HL-60 (cell line): ENCODE measurements at regions not wholly inside any gene's neighbourhood (a gene's known extent, or its start where the extent isn't known, plus 50 kb on each side); places are given as distances from the start of the nearest gene placed in this dataset.
A peak's percentile ranks its signal among the peaks of the same experiment; 100 is the strongest.

Experiments used
- DNase-seq, 2 experiments: peaks; one replicate each; pipeline ENCODE4 v3.0.0-alpha.2; 2010 to 2020; ENCODE audit warnings: low read depth in 1 of 2, low spot score in 1 of 2
- H3K27ac ChIP-seq: fragments of 250-450 bp; sonication (Bioruptor Pico); replicated peaks from 2 replicates; pipeline ENCODE4 v1.5.1; 2020; ENCODE audit warnings: mild to moderate bottlenecking, moderate library complexity
- H3K27me3 ChIP-seq: fragments of 250-450 bp; sonication (Bioruptor Pico); 2 replicates; pipeline ENCODE4 v1.5.1; 2021; ENCODE audit warnings: mild to moderate bottlenecking, moderate library complexity; ENCODE audit not compliant: insufficient read depth, poor library complexity, severe bottlenecking
- H3K4me3 ChIP-seq: replicated peaks from 2 replicates; pipeline ENCODE4 v1.5.1; 2011; ENCODE audit warnings: mild to moderate bottlenecking, control low read depth, low read length; ENCODE audit not compliant: insufficient read depth
- GABPA ChIP-seq: IDR thresholded peaks from 2 replicates; pipeline ENCODE4 v1.6.1; 2012; ENCODE audit warnings: low read depth
- POLR2AphosphoS5 ChIP-seq: IDR thresholded peaks from 2 replicates; pipeline ENCODE4 v1.6.1; 2012; ENCODE audit warnings: low read depth
- SPI1 ChIP-seq: IDR thresholded peaks from 2 replicates; pipeline ENCODE4 v1.6.1; 2012; ENCODE audit warnings: low read depth, mild to moderate bottlenecking, borderline replicate concordance
- TF ChIP-seq, protein P1 (sequence below): IDR thresholded peaks from one replicate; pipeline ENCODE4 v1.5.1; 2011; ENCODE audit warnings: low read length, control low read depth, inconsistent platforms; ENCODE audit not compliant: insufficient read depth
- TF ChIP-seq, protein P2 (sequence below): IDR thresholded peaks from 2 replicates; pipeline ENCODE4 v1.6.1; 2012; ENCODE audit warnings: low read depth; ENCODE audit not compliant: insufficient replicate concordance

DNA sequence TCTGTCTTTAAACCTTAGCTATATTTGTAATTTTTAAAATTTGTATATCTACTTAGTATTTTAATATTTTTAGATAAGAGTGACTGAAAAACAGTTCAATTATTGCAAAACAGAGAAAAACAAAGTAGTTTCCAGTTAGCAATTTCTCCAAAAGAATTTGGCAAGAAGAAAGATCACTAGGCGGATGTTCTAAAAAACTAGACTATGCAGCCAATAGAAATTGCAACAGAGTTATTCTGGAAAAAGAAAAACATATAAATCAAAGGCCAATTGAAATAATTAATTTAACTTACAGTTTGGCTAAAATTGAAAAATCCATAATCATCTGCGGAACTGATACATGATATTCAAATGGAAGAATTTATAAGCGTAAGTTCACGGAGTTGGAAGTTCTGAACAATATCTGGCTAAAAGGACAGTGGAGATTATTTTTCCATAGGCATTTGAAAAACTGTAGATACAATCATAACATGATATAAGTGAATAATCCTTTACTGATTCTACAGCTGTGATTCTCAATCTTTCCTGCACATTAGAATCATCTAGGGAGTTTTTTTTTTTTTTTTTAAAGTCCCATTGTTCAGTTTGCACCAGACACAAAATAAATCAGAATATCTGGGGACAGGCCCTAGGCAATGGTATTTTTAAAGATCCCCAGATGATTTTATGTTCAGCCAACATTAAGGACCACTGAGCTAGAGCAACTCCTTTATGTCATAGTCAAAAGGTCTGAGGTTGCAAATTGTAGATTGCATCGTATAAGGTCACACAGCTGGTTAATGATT lies 605.1 kb upstream of the DAB2 start:
- no peaks in the 10 kb centered on the region for H3K27me3 ChIP-seq
- no peak overlapping the region for H3K4me3 ChIP-seq
- no peak for DNase-seq
- no peak for TF ChIP-seq POLR2AphosphoS5
- TF ChIP-seq, protein P1, sequence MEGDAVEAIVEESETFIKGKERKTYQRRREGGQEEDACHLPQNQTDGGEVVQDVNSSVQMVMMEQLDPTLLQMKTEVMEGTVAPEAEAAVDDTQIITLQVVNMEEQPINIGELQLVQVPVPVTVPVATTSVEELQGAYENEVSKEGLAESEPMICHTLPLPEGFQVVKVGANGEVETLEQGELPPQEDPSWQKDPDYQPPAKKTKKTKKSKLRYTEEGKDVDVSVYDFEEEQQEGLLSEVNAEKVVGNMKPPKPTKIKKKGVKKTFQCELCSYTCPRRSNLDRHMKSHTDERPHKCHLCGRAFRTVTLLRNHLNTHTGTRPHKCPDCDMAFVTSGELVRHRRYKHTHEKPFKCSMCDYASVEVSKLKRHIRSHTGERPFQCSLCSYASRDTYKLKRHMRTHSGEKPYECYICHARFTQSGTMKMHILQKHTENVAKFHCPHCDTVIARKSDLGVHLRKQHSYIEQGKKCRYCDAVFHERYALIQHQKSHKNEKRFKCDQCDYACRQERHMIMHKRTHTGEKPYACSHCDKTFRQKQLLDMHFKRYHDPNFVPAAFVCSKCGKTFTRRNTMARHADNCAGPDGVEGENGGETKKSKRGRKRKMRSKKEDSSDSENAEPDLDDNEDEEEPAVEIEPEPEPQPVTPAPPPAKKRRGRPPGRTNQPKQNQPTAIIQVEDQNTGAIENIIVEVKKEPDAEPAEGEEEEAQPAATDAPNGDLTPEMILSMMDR, result no peak
- TF ChIP-seq, protein P2, sequence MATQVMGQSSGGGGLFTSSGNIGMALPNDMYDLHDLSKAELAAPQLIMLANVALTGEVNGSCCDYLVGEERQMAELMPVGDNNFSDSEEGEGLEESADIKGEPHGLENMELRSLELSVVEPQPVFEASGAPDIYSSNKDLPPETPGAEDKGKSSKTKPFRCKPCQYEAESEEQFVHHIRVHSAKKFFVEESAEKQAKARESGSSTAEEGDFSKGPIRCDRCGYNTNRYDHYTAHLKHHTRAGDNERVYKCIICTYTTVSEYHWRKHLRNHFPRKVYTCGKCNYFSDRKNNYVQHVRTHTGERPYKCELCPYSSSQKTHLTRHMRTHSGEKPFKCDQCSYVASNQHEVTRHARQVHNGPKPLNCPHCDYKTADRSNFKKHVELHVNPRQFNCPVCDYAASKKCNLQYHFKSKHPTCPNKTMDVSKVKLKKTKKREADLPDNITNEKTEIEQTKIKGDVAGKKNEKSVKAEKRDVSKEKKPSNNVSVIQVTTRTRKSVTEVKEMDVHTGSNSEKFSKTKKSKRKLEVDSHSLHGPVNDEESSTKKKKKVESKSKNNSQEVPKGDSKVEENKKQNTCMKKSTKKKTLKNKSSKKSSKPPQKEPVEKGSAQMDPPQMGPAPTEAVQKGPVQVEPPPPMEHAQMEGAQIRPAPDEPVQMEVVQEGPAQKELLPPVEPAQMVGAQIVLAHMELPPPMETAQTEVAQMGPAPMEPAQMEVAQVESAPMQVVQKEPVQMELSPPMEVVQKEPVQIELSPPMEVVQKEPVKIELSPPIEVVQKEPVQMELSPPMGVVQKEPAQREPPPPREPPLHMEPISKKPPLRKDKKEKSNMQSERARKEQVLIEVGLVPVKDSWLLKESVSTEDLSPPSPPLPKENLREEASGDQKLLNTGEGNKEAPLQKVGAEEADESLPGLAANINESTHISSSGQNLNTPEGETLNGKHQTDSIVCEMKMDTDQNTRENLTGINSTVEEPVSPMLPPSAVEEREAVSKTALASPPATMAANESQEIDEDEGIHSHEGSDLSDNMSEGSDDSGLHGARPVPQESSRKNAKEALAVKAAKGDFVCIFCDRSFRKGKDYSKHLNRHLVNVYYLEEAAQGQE, result no peak
- H3K27ac ChIP-seq, result no peak overlapping the region

DNA sequence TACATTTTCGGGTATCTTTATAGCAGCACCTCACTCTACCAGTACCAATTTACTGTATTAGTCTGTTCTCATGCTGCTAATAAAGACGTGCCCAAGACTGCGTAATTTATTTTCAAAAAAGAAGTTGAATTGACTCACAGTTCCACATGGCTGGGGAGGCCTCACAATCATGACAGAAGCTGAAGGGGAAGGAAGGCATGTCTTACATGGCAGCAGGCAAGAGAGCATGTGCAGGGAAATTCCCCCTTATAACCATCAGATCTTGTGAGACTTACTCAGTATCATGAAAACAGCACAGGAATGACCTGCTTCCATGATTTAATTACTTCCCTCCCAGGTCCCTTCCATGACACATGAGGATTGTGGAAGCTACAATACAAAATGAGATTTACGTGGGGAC lies 602.6 kb upstream of the DAB2 start:
- DNase-seq, result no peak
- no peak overlapping the region for H3K4me3 ChIP-seq
- TF ChIP-seq SPI1 (no peak), GABPA (no peak), POLR2AphosphoS5 (no peak)
- TF ChIP-seq, protein P1, result no peak
- TF ChIP-seq, protein P2, result no peak
- no peak overlapping the region; the same call in 1 of the 2 replicates for H3K27ac ChIP-seq
- H3K27me3 ChIP-seq, result no peaks in the 10 kb centered on the region

DNA sequence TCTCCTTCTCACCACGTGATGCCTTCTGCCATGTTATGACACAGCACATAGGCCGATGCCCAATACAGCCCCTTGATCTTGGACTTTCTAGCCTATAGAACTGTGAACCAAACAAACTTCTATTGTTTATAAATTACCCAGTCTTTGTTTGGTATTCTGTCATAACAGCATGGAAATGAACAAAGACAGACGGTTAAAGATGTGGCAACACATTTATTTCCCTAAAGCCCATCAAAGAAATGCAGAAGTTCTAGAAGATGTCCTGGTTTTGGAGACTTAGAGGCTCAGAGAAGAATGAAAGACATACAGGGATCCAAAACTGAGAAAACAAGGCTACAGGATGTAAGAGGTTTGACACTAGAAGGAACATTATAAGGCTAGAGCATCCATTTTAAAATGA lies 600.8 kb upstream of the DAB2 start:
- no peaks in the 10 kb centered on the region for H3K27me3 ChIP-seq
- peak; percentile 2; the same call in 1 of the 2 replicates for TF ChIP-seq SPI1
- TF ChIP-seq GABPA, result no peak
- TF ChIP-seq, protein P2, result no peak
- TF ChIP-seq, protein P1, result no peak
- no peak for TF ChIP-seq POLR2AphosphoS5

More for the DNA sequence above, 600.8 kb upstream of the DAB2 start:
- H3K27ac ChIP-seq, result peak overlapping the region; percentile 90
- no peak overlapping the region for H3K4me3 ChIP-seq
- DNase-seq, result peak in 1 of 2 experiments; percentile 45
